ENCODE measurements at regions not wholly inside any gene's neighbourhood (a gene's known extent, or its start where the extent isn't known, plus 50 kb on each side); places are given as distances from the start of the nearest gene placed in this dataset.

DNA sequence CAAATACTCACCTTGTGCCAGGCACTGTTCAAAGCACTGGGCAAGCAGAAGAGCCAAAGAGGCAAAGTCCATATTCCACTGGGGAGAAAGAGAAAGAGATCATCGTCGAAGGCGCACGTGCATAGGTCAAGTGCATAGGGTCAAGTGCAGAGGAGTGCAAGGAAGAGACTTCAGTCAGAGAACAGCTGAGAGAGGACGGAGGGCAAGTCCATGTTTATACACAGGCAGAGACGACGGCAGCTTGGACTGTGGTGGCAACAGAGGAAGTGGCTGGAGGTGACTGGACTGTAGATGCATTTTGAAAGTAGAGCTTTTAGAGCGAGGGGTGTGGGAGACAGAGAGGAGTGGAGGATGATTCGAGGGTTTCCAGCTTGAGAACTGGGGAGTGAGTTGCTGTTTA is 74.7 kb upstream of the SDK2 start:
- Histone ChIP-seq H3K27me3 (replicated peaks; ENCODE audit: insufficient read depth, low read length) (peaks cover 84% of the 10 kb centered on the region), H4K20me1 (ENCODE audit: insufficient read depth, low read length) (no peaks in the 10 kb centered on the region), H3K9ac (ENCODE audit: low read length) (no peak overlapping the region), H3K27ac (ENCODE audit: low read length) (no peak overlapping the region), H3K4me2 (ENCODE audit: low read depth, low read length) (no peak overlapping the region), H3F3A (ENCODE audit: insufficient read depth, low read length) (no peaks in the 10 kb centered on the region), H3K4me3 (ENCODE audit: low read length) (no peak overlapping the region), H3K9me2 (replicated peaks; ENCODE audit: insufficient read depth, low read length) (no peaks in the 10 kb centered on the region), H3K9me3 (replicated peaks; ENCODE audit: insufficient read depth, low read length) (no peaks in the 10 kb centered on the region), H3K79me2 (ENCODE audit: low read length) (no peaks in the 10 kb centered on the region), H2AFZ (ENCODE audit: low read length) (no peak overlapping the region), H3K4me1 (ENCODE audit: low read length) (no peaks in the 10 kb centered on the region), H3K36me3 (replicated peaks; ENCODE audit: insufficient read depth, low read length) (no peaks in the 10 kb centered on the region)
- TF ChIP-seq EZH2 (optimal IDR thresholded peaks at IDR 0.05; ENCODE audit: low read depth, low read length) (no peak), EZH2phosphoT487 (IDR thresholded peaks at IDR 0.05; ENCODE audit: low read length) (no peak)
- TF ChIP-seq, protein P1, sequence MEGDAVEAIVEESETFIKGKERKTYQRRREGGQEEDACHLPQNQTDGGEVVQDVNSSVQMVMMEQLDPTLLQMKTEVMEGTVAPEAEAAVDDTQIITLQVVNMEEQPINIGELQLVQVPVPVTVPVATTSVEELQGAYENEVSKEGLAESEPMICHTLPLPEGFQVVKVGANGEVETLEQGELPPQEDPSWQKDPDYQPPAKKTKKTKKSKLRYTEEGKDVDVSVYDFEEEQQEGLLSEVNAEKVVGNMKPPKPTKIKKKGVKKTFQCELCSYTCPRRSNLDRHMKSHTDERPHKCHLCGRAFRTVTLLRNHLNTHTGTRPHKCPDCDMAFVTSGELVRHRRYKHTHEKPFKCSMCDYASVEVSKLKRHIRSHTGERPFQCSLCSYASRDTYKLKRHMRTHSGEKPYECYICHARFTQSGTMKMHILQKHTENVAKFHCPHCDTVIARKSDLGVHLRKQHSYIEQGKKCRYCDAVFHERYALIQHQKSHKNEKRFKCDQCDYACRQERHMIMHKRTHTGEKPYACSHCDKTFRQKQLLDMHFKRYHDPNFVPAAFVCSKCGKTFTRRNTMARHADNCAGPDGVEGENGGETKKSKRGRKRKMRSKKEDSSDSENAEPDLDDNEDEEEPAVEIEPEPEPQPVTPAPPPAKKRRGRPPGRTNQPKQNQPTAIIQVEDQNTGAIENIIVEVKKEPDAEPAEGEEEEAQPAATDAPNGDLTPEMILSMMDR (IDR thresholded peaks at IDR 0.05; ENCODE audit: low read length): no peak
- no peak for DNase-seq

DNA sequence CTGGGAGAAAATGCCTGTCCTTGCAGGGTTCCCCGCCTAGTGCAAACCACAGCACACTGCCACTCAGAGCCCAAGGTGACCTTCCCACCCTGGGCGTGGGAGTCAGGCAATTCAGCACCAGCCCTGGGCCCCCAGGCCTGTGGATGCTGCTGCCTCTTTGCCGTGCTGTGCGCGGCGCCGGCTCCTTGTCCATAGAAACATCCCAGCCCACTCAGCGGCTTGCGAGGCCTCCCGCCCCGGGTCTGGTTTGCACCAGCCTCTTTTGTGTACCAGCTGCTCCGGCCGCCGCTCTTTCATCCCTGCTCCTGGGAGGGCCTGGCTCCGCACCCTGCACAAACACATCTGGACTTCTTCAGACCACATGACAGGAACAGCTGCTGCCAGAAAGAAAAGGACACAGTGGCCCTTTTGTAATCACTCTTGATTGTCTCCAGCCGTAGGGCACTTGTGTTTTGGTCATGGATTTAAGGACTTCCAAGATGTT is 75.4 kb upstream of the SDK2 start:
- Histone ChIP-seq H3K4me1 (ENCODE audit: low read length) (no peaks in the 10 kb centered on the region), H3K4me3 (ENCODE audit: low read length) (no peak overlapping the region), H3K27ac (ENCODE audit: low read length) (no peak overlapping the region), H2AFZ (ENCODE audit: low read length) (no peak overlapping the region), H3K36me3 (replicated peaks; ENCODE audit: insufficient read depth, low read length) (no peaks in the 10 kb centered on the region), H3K9me3 (replicated peaks; ENCODE audit: insufficient read depth, low read length) (no peaks in the 10 kb centered on the region), H3K9ac (ENCODE audit: low read length) (no peak overlapping the region), H3K9me2 (replicated peaks; ENCODE audit: insufficient read depth, low read length) (no peaks in the 10 kb centered on the region), H3K27me3 (replicated peaks; ENCODE audit: insufficient read depth, low read length) (peaks cover 83% of the 10 kb centered on the region), H3K4me2 (ENCODE audit: low read depth, low read length) (no peak overlapping the region), H3F3A (ENCODE audit: insufficient read depth, low read length) (no peaks in the 10 kb centered on the region), H3K79me2 (ENCODE audit: low read length) (no peaks in the 10 kb centered on the region), H4K20me1 (ENCODE audit: insufficient read depth, low read length) (no peaks in the 10 kb centered on the region)
- no peak for DNase-seq
- TF ChIP-seq EZH2phosphoT487 (IDR thresholded peaks at IDR 0.05; ENCODE audit: low read length): no peak
- no peak for TF ChIP-seq EZH2 (optimal IDR thresholded peaks at IDR 0.05; ENCODE audit: low read depth, low read length)
- TF ChIP-seq, protein P1 (IDR thresholded peaks at IDR 0.05; ENCODE audit: low read length): no peak

DNA sequence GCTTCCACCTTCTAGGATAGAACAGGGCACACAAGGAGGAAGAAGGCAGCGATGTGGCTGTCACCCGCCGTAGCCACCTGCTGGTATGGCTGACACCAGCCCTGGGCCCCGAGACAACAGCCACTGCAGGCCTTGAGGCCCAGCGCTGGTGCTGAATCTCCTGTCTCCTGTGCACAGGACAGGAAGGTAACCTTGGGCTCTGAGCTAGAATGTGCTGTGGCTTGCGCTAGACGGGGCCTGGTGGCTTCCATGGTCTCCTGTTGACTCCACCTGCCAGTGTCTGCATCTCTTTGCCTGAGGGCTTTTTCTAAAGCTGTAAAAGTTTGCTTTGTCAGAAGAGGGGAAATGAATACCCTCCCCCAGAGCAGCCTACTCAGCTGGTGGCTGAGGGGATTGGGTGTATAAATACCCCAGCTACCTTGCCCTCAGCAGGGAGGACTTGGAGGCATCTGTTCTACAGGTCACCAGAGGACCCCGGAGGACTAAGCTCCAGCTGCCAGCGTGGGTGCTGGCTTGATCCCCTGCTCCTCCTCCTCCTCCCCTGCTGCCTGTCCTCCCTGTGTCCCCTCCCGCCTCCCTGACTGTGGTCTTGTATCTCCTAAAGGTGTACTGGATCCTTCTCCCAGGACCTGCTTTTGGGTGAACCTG is 76.1 kb upstream of the SDK2 start:
- Histone ChIP-seq H3K9me3 (replicated peaks; ENCODE audit: insufficient read depth, low read length) (no peaks in the 10 kb centered on the region), H4K20me1 (ENCODE audit: insufficient read depth, low read length) (no peaks in the 10 kb centered on the region), H3K36me3 (replicated peaks; ENCODE audit: insufficient read depth, low read length) (no peaks in the 10 kb centered on the region), H3K9ac (ENCODE audit: low read length) (no peak overlapping the region), H2AFZ (ENCODE audit: low read length) (no peak overlapping the region), H3K4me3 (ENCODE audit: low read length) (no peak overlapping the region), H3K27ac (ENCODE audit: low read length) (no peak overlapping the region), H3K27me3 (replicated peaks; ENCODE audit: insufficient read depth, low read length) (peaks cover 83% of the 10 kb centered on the region), H3F3A (ENCODE audit: insufficient read depth, low read length) (no peaks in the 10 kb centered on the region), H3K9me2 (replicated peaks; ENCODE audit: insufficient read depth, low read length) (no peaks in the 10 kb centered on the region), H3K4me2 (ENCODE audit: low read depth, low read length) (no peak overlapping the region), H3K4me1 (ENCODE audit: low read length) (no peaks in the 10 kb centered on the region), H3K79me2 (ENCODE audit: low read length) (no peaks in the 10 kb centered on the region)
- no peak for TF ChIP-seq EZH2phosphoT487 (IDR thresholded peaks at IDR 0.05; ENCODE audit: low read length)
- TF ChIP-seq, protein P1 (IDR thresholded peaks at IDR 0.05; ENCODE audit: low read length): no peak
- TF ChIP-seq EZH2 (optimal IDR thresholded peaks at IDR 0.05; ENCODE audit: low read depth, low read length): no peak
- no peak for DNase-seq

Measured in MM.1S (cell line).